ENCODE measurements at regions not wholly inside any gene's neighbourhood (a gene's known extent, or its start where the extent isn't known, plus 50 kb on each side); places are given as distances from the start of the nearest gene placed in this dataset.

DNA sequence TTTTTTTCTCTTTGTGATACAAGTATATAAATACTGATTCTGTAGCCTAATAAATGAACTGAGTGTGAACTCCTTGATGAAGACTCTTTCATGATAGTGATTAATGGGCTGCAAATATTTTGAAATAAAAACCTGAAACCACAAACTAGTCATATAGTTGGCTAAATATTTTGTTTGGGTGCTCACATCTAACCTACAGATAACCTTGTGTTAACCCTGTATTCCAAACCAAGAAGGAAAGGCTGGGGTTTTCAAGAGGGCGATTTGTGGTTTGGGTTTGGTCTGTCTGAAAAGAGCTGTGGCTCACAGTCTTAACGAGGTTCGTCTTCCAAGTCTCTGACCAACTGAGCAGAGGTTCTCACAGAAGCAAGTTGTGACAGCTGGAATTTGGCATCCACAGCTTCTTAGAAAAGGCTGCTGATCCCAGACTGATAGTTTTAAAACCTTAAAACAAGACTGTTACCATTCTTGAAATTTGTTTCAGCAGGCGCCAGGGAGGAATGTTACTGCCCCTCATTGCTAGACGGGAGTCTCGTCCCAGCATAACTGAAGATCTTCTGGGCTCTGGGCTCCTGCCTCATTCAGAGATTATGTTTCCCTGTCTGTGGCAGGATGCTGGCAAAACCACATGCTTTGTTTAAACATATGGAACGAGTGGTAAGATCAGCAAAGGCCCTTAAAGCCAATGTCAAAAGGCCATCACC lies 736.4 kb upstream of the MARCKS start:
- CTCF ChIA-PET, result interaction anchor here (0.7 to 2.6 kb wide), 7 partner anchors 9 to 777 kb away, joined by 3 to 10 read pairs (median 3); no protein-coding TSS in a partner anchor
- POLR2A ChIA-PET, result interaction anchor here (0.6 to 0.7 kb wide), 2 partner anchors 574 to 738 kb away, joined by 3 to 4 read pairs; no protein-coding TSS in a partner anchor

DNA sequence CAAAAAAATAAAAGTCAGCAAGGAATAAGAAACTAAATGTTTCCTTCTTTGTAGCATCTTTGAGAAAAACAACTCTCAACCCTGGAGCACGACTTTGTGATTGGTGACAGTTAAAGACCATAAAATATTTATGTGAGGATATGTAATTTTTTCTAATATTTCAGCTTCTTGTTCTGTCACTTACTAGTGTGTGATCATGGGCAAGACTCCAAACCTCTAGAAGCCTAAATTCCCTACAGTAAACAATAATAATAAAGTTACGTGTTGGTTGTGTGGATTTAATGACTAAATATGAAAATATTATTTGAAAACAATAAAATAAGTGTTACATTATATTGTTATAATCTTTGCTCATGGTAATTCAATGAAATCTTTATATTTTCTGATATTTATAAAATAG lies 735.6 kb upstream of the MARCKS start:
- Histone ChIP-seq H3K36me3 (ENCODE audit: control insufficient read depth, insufficient read depth, low read length) (no peaks in the 10 kb centered on the region), H3K4me3 (ENCODE audit: low read depth, low read length) (no peak overlapping the region), H3K27me3 (ENCODE audit: control insufficient read depth, insufficient read depth, low read length) (no peaks in the 10 kb centered on the region)
- TF ChIP-seq, protein P1, sequence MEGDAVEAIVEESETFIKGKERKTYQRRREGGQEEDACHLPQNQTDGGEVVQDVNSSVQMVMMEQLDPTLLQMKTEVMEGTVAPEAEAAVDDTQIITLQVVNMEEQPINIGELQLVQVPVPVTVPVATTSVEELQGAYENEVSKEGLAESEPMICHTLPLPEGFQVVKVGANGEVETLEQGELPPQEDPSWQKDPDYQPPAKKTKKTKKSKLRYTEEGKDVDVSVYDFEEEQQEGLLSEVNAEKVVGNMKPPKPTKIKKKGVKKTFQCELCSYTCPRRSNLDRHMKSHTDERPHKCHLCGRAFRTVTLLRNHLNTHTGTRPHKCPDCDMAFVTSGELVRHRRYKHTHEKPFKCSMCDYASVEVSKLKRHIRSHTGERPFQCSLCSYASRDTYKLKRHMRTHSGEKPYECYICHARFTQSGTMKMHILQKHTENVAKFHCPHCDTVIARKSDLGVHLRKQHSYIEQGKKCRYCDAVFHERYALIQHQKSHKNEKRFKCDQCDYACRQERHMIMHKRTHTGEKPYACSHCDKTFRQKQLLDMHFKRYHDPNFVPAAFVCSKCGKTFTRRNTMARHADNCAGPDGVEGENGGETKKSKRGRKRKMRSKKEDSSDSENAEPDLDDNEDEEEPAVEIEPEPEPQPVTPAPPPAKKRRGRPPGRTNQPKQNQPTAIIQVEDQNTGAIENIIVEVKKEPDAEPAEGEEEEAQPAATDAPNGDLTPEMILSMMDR (IDR thresholded peaks at IDR 0.05; ENCODE audit: insufficient read depth, low read depth, low read length), result no peak
- DNase-seq (ENCODE audit: low read depth), result no peak
- POLR2A ChIA-PET, result no interaction called here
- CTCF ChIA-PET, result interaction anchor here (1.2 to 2.6 kb wide), 5 partner anchors 8 to 737 kb away, joined by 3 to 10 read pairs (median 4); no protein-coding TSS in a partner anchor

More for the DNA sequence above, 736.4 kb upstream of the MARCKS start:
- Histone ChIP-seq H3K4me3 (ENCODE audit: low read depth, low read length) (no peak overlapping the region), H3K27me3 (ENCODE audit: control insufficient read depth, insufficient read depth, low read length) (no peaks in the 10 kb centered on the region), H3K36me3 (ENCODE audit: control insufficient read depth, insufficient read depth, low read length) (no peaks in the 10 kb centered on the region)
- DNase-seq (ENCODE audit: low read depth), result peak; percentile 97
- TF ChIP-seq, protein P1 (IDR thresholded peaks at IDR 0.05; ENCODE audit: insufficient read depth, low read depth, low read length), result no peak

DNA sequence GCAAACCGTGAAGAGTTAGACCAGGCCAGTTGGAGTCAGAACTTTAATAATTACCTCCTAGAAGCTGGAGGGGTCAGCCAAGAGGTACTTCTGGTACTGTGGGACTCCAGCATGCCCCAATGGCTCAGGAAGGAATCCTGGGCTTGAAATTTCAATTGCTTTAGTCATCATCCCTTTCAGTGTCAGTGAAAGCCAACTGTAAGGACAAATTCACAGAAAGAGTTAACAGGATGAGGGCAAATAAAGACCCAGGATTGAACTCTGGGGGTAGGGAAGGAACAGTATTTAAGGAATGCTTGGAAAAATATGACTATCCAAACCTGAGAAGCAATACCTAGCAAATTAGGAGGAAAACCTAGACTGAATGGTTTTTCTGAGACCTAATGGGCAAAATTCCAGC lies 735.1 kb upstream of the MARCKS start:
- ChIA-PET CTCF (interaction anchor here (1.2 to 2.6 kb wide), 2 partner anchors 316 to 737 kb away, joined by 3 to 10 read pairs; no protein-coding TSS in a partner anchor), POLR2A (no interaction called here)
- Histone ChIP-seq H3K4me3 (ENCODE audit: low read depth, low read length) (no peak overlapping the region), H3K36me3 (ENCODE audit: control insufficient read depth, insufficient read depth, low read length) (no peaks in the 10 kb centered on the region), H3K27me3 (ENCODE audit: control insufficient read depth, insufficient read depth, low read length) (no peaks in the 10 kb centered on the region)
- DNase-seq (ENCODE audit: low read depth), result peak; percentile 68
- TF ChIP-seq, protein P1 (IDR thresholded peaks at IDR 0.05; ENCODE audit: insufficient read depth, low read depth, low read length), result peak; percentile 54

DNA sequence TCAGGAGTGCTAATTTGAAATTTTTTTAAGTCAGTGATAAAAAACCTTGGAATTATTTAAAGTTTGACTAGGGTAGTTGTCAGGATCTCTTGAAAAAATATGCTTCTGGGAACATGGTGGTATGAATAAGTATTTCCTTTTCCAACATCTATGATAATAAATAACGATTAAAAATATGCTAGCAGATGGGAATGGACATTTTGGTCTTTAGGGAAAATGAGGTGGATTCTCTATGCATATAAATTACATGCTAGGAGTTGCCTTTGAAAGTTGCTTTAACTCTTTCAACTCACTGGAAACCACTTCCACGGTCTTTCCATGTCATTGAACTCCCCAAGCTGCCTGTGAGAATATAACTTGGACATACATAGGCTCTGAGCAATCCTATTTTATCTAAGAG lies 731.5 kb upstream of the MARCKS start:
- Histone ChIP-seq H3K36me3 (ENCODE audit: control insufficient read depth, insufficient read depth, low read length) (no peaks in the 10 kb centered on the region), H3K4me3 (ENCODE audit: low read depth, low read length) (no peak overlapping the region), H3K27me3 (ENCODE audit: control insufficient read depth, insufficient read depth, low read length) (no peaks in the 10 kb centered on the region)
- DNase-seq (ENCODE audit: low read depth), result no peak
- TF ChIP-seq, protein P1 (IDR thresholded peaks at IDR 0.05; ENCODE audit: insufficient read depth, low read depth, low read length), result no peak
- ChIA-PET POLR2A (no interaction called here), CTCF (no interaction called here)

DNA sequence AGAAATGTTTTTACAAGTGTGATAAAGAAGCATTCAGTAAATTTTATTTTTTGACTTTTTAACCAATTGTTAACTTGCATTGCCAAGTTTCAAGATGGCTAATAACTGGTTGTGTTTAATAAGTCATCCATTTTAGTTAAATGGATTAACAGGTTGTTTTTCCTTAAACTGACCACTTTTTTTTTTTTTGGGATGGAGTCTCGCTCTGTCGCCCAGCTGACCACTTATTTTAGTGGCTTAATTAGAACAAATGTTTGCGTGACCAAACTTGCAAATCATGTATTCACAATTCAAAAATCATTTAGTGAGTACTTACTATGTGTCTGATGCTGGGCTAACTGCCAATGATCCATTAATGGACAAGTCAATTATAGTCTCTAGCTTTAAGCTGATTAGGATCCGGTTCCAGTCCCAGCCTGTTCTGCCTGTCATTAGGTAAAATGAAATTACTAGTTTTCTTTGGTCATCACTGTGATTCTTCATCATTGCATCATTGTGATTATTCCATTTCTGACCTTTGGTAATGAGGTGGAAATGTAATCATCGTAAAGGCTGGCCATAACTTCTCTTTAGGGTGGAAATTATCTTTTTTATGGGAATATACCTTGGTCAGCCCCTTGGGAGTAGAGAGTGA lies 729.2 kb upstream of the MARCKS start:
- no peaks in the 10 kb centered on the region for H3K27me3 ChIP-seq (ENCODE audit: control insufficient read depth, insufficient read depth, low read length)
- TF ChIP-seq, protein P1 (IDR thresholded peaks at IDR 0.05; ENCODE audit: insufficient read depth, low read depth, low read length), result no peak
- H3K36me3 ChIP-seq (ENCODE audit: control insufficient read depth, insufficient read depth, low read length), result no peaks in the 10 kb centered on the region
- H3K4me3 ChIP-seq (ENCODE audit: low read depth, low read length), result no peak overlapping the region
- no peak for DNase-seq (ENCODE audit: low read depth)
- ChIA-PET POLR2A (no interaction called here), CTCF (no interaction called here)

Measured in BJ (cell line).